ENCODE measurements at regions not wholly inside any gene's neighbourhood (a gene's known extent, or its start where the extent isn't known, plus 50 kb on each side); places are given as distances from the start of the nearest gene placed in this dataset.

- ATAC-seq (no peak), DNase-seq (no peak)
- Mint-ChIP-seq H3K4me3 (no peak overlapping the region), H3K36me3 (ENCODE audit: low read depth) (peaks cover 4% of the 10 kb centered on the region), H3K27me3 (no peaks in the 10 kb centered on the region), H3K9me3 (peaks cover 15% of the 10 kb centered on the region), H3K4me1 (ENCODE audit: low read depth) (peaks cover 3% of the 10 kb centered on the region), H3K27ac (no peak overlapping the region)
- ChIA-PET POLR2A (no interaction called here), CTCF (no interaction called here)
- intact Hi-C loops (cut with micrococcal nuclease) = no loop called here
- TF ChIP-seq, protein P1, sequence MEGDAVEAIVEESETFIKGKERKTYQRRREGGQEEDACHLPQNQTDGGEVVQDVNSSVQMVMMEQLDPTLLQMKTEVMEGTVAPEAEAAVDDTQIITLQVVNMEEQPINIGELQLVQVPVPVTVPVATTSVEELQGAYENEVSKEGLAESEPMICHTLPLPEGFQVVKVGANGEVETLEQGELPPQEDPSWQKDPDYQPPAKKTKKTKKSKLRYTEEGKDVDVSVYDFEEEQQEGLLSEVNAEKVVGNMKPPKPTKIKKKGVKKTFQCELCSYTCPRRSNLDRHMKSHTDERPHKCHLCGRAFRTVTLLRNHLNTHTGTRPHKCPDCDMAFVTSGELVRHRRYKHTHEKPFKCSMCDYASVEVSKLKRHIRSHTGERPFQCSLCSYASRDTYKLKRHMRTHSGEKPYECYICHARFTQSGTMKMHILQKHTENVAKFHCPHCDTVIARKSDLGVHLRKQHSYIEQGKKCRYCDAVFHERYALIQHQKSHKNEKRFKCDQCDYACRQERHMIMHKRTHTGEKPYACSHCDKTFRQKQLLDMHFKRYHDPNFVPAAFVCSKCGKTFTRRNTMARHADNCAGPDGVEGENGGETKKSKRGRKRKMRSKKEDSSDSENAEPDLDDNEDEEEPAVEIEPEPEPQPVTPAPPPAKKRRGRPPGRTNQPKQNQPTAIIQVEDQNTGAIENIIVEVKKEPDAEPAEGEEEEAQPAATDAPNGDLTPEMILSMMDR (IDR thresholded peaks at IDR 0.05) = no peak
These were observed 142.1 kb upstream of the CMC1 start for GRCh38 chr3:28099296-28099695.

DNA sequence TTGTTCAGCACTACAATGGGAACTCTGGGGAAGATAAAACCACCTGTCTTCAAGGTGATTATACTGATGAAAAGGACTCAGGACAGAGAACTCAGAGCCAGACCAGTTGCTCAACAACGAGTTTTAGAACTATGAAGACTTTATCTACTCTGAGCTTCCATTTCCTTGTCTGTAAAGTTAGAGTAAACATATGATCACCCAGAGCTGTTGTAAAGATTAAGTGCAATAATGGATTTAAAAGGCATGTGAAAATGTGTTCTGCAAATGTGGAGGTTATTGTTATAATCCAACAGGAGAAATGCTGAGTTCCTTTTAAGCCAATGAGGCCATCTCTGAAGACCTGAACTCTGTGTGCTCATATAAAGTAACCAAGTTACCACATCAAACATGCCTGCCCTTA lies 139.7 kb upstream of the CMC1 start:
- TF ChIP-seq, protein P1 (IDR thresholded peaks at IDR 0.05) = no peak
- Mint-ChIP-seq H3K9me3 (peaks cover 14% of the 10 kb centered on the region), H3K4me1 (ENCODE audit: low read depth) (peaks cover 3% of the 10 kb centered on the region), H3K27me3 (no peaks in the 10 kb centered on the region), H3K4me3 (no peak overlapping the region), H3K27ac (no peak overlapping the region), H3K36me3 (ENCODE audit: low read depth) (peaks cover 4% of the 10 kb centered on the region)
- ChIA-PET POLR2A (no interaction called here), CTCF (no interaction called here)
- DNase-seq (no peak), ATAC-seq (no peak)
- intact Hi-C loops (cut with micrococcal nuclease) = no loop called here

DNA sequence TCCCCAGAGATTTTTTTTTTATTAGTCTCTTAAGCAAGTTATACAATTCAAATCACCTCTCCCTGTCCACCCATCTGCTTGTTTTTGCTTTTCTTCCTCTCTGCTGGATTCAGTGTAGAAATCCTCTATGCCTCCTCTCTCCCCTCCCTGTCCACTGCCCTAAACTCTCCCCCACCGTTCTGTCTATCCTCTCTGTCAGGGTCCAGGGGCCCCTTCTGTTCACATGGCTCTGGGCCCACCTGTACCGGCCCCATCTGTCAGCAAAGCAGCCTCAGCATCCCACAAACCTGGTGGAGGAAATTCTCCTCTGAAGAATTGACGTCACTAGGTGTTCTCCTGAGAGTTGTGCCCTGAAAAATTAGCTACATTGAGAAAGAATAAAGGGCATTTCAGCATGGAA lies 137.6 kb upstream of the CMC1 start:
- ATAC-seq (no peak), DNase-seq (no peak)
- H3K4me1 Mint-ChIP-seq (ENCODE audit: low read depth) = peaks cover 3% of the 10 kb centered on the region
- H3K27ac Mint-ChIP-seq = no peak overlapping the region
- H3K27me3 Mint-ChIP-seq = no peaks in the 10 kb centered on the region
- CTCF ChIA-PET = no interaction called here
- peaks cover 14% of the 10 kb centered on the region for H3K9me3 Mint-ChIP-seq
- no peak overlapping the region for H3K4me3 Mint-ChIP-seq
- POLR2A ChIA-PET = no interaction called here
- H3K36me3 Mint-ChIP-seq (ENCODE audit: low read depth) = peaks cover 4% of the 10 kb centered on the region
- TF ChIP-seq, protein P1 (IDR thresholded peaks at IDR 0.05) = no peak
- intact Hi-C loops (cut with micrococcal nuclease) = no loop called here

DNA sequence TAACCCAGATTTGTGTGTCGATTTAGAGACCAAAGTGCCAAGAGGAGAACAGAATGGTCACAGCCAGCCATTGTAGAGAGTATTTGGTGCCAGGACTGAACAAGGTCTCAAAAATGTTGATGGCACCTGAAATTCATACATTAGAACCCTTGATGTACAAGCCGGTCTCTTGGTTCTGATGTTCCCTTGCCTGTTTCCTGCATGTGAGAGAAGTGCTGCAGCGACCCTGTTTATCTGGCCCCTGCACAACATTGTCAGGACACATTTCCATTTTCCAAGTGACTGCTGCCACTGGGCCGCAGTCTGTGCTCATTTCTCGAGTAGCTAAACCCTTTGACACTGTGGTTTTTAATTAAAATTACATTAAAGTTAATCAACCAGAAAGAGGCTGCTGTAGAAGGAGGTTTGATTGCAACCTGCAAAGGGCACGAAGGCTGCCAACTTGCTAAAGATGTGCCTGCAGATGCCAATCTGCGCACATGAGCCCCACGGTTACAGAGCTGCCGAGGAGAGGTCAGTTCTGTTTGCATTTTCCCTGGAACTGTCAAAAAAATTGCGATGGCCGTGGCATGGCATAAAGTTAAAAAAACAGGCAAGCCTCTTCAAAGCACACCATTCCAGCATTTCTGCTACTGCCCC lies 136.4 kb upstream of the CMC1 start:
- TF ChIP-seq, protein P1 (IDR thresholded peaks at IDR 0.05) = no peak
- Mint-ChIP-seq H3K4me3 (no peak overlapping the region), H3K27me3 (no peaks in the 10 kb centered on the region), H3K36me3 (ENCODE audit: low read depth) (peaks cover 3% of the 10 kb centered on the region), H3K9me3 (peaks cover 9% of the 10 kb centered on the region), H3K27ac (no peak overlapping the region), H3K4me1 (ENCODE audit: low read depth) (peaks cover 3% of the 10 kb centered on the region)
- no peak for ATAC-seq
- POLR2A ChIA-PET = no interaction called here
- intact Hi-C loops (cut with micrococcal nuclease) = no loop called here
- no peak for DNase-seq
- CTCF ChIA-PET = no interaction called here

- CTCF ChIA-PET = interaction anchor here (0.6 to 1.0 kb wide), 3 partner anchors 19 to 398 kb away, joined by 3 read pairs; no protein-coding TSS in a partner anchor
These were observed 131.6 kb upstream of the CMC1 start for GRCh38 chr3:28109829-28110228.

More at GRCh38 chr3:28109829-28110228, 131.6 kb upstream of the CMC1 start:
- H3K27me3 Mint-ChIP-seq = no peaks in the 10 kb centered on the region
- TF ChIP-seq, protein P1 (IDR thresholded peaks at IDR 0.05) = no peak
- no peaks in the 10 kb centered on the region for H3K36me3 Mint-ChIP-seq (ENCODE audit: low read depth)
- no peaks in the 10 kb centered on the region for H3K4me1 Mint-ChIP-seq (ENCODE audit: low read depth)
- H3K4me3 Mint-ChIP-seq = no peak overlapping the region
- H3K9me3 Mint-ChIP-seq = no peaks in the 10 kb centered on the region
- intact Hi-C loops (cut with micrococcal nuclease) = no loop called here
- POLR2A ChIA-PET = no interaction called here
- no peak for DNase-seq
- ATAC-seq = no peak
- no peak overlapping the region for H3K27ac Mint-ChIP-seq
